Activated B cell treated with CpG ODN at 0.5 μM for 24 hours (primary cell): ENCODE measurements at regions not wholly inside any gene's neighbourhood (a gene's known extent, or its start where the extent isn't known, plus 50 kb on each side); places are given as distances from the start of the nearest gene placed in this dataset.

Experiments used
- ATAC-seq: fragments of 200-7000 bp; cut with Tn5 transposase; one replicate; pipeline ENCODE4 v1.10.0; 2021; ENCODE audit warnings: low read depth, mild to moderate bottlenecking, moderate library complexity
- CTCF ChIA-PET: fragments of 350-600 bp; sonication (Branson Sonifier 250); formaldehyde crosslinking; loops from one replicate; lab custom pipeline; 2021; ENCODE audit warnings: antibody characterized with exemption; lab: Charles Lee
- POLR2A ChIA-PET: fragments of 350-600 bp; sonication (Branson Sonifier 250); formaldehyde crosslinking; loops from one replicate; lab custom pipeline; 2021; ENCODE audit warnings: antibody characterized with exemption; lab: Charles Lee
- DNase-seq: peaks from one replicate; pipeline ENCODE4 v3.0.0; 2022
- H3K27ac Mint-ChIP-seq: one replicate; pipeline ENCODE4 v1.8.0; 2020; ENCODE audit warnings: mixed read lengths
- H3K27me3 Mint-ChIP-seq: one replicate; pipeline ENCODE4 v1.8.0; 2021; ENCODE audit warnings: mixed read lengths
- H3K36me3 Mint-ChIP-seq: one replicate; pipeline ENCODE4 v1.8.0; 2021; ENCODE audit warnings: low read depth, mixed read lengths
- H3K4me1 Mint-ChIP-seq: one replicate; pipeline ENCODE4 v1.8.0; 2021; ENCODE audit warnings: mixed read lengths
- H3K4me3 Mint-ChIP-seq: one replicate; pipeline ENCODE4 v1.8.0; 2020; ENCODE audit warnings: mild to moderate bottlenecking, mixed read lengths
- H3K9me3 Mint-ChIP-seq: one replicate; pipeline ENCODE4 v1.8.0; 2020; ENCODE audit warnings: mixed read lengths
- CTCF ChIP-seq: fragments of 200-600 bp; IDR thresholded peaks from one replicate; pipeline ENCODE4 v1.8.0; 2022; ENCODE audit warnings: antibody characterized with exemption, mild to moderate bottlenecking
- intact Hi-C: fragments of 100-400 bp; cut with micrococcal nuclease; formaldehyde crosslinking; loops from one replicate; pipeline ENCODE4 v1.15.1; 2024

- no peak for TF ChIP-seq CTCF
- no peaks in the 10 kb centered on the region for H3K27me3 Mint-ChIP-seq
- peaks cover 14% of the 10 kb centered on the region for H3K4me1 Mint-ChIP-seq
- no peaks in the 10 kb centered on the region for H3K9me3 Mint-ChIP-seq
- DNase-seq, result no peak
- no peak overlapping the region for H3K27ac Mint-ChIP-seq
- H3K36me3 Mint-ChIP-seq, result no peaks in the 10 kb centered on the region
- ChIA-PET POLR2A (no interaction called here), CTCF (no interaction called here)
- intact Hi-C loops, result no loop called here
- no peak overlapping the region for H3K4me3 Mint-ChIP-seq
- no peak for ATAC-seq
These were observed 711.4 kb downstream of the MTRR start for GRCh38 chr5:8580298-8580697.

- no peak for ATAC-seq
- ChIA-PET CTCF (no interaction called here), POLR2A (no interaction called here)
- H3K36me3 Mint-ChIP-seq, result no peaks in the 10 kb centered on the region
- TF ChIP-seq CTCF, result no peak
- H3K27me3 Mint-ChIP-seq, result no peaks in the 10 kb centered on the region
- intact Hi-C loops, result no loop called here
- no peak overlapping the region for H3K4me3 Mint-ChIP-seq
- peaks cover 14% of the 10 kb centered on the region for H3K4me1 Mint-ChIP-seq
- DNase-seq, result no peak
- H3K9me3 Mint-ChIP-seq, result no peaks in the 10 kb centered on the region
- H3K27ac Mint-ChIP-seq, result no peak overlapping the region
These were observed 712.1 kb downstream of the MTRR start for GRCh38 chr5:8581047-8581446.

- DNase-seq, result no peak
- H3K4me1 Mint-ChIP-seq, result no peaks in the 10 kb centered on the region
- no peaks in the 10 kb centered on the region for H3K27me3 Mint-ChIP-seq
- intact Hi-C loops, result no loop called here
- TF ChIP-seq CTCF, result no peak
- H3K9me3 Mint-ChIP-seq, result peaks cover 3% of the 10 kb centered on the region
- H3K27ac Mint-ChIP-seq, result no peak overlapping the region
- no peaks in the 10 kb centered on the region for H3K36me3 Mint-ChIP-seq
- H3K4me3 Mint-ChIP-seq, result no peak overlapping the region
- ChIA-PET CTCF (no interaction called here), POLR2A (no interaction called here)
- ATAC-seq, result no peak
These were observed 716.5 kb downstream of the MTRR start for GRCh38 chr5:8585230-8586018.

GRCh38 chr5:8590959-8591358 is 722.0 kb downstream of the MTRR start:
- H3K27me3 Mint-ChIP-seq, result no peaks in the 10 kb centered on the region
- no peaks in the 10 kb centered on the region for H3K4me1 Mint-ChIP-seq
- ChIA-PET CTCF (no interaction called here), POLR2A (no interaction called here)
- no peak overlapping the region for H3K27ac Mint-ChIP-seq
- DNase-seq (no peak), ATAC-seq (no peak)
- intact Hi-C loops, result no loop called here
- H3K4me3 Mint-ChIP-seq, result no peak overlapping the region
- no peaks in the 10 kb centered on the region for H3K36me3 Mint-ChIP-seq
- H3K9me3 Mint-ChIP-seq, result peaks cover 3% of the 10 kb centered on the region
- TF ChIP-seq CTCF, result no peak

DNA sequence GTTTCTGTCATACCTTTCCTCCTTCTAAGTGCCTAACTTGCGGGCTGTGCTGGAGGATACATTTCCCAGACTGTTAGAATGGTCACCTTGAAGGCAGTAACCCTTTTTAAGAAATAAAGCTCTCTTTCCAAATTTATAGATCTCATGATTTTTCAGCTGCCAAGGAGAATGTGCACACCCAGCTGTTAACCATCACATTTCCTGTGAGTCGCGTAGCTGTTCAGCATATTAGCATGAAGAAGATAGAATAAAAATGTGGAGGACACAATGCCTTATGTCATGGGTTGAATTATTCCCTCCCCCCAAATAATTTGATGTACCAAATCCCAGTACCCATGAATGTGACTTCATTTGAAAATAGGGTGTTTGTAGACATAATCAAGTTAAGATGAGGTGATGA is 729.4 kb downstream of the MTRR start:
- no peak for TF ChIP-seq CTCF
- ATAC-seq, result no peak
- H3K36me3 Mint-ChIP-seq, result no peaks in the 10 kb centered on the region
- no peak overlapping the region for H3K27ac Mint-ChIP-seq
- intact Hi-C loops, result no loop called here
- H3K27me3 Mint-ChIP-seq, result no peaks in the 10 kb centered on the region
- ChIA-PET CTCF (no interaction called here), POLR2A (no interaction called here)
- no peaks in the 10 kb centered on the region for H3K4me1 Mint-ChIP-seq
- no peak for DNase-seq
- no peak overlapping the region for H3K4me3 Mint-ChIP-seq
- no peaks in the 10 kb centered on the region for H3K9me3 Mint-ChIP-seq
